HG02973 (cell line): ENCODE measurements at regions not wholly inside any gene's neighbourhood (a gene's known extent, or its start where the extent isn't known, plus 50 kb on each side); places are given as distances from the start of the nearest gene placed in this dataset.
"Not testable (repeated sequence)": the region's sequence is repeated elsewhere in the genome, so short reads cannot be mapped to it uniquely, and the experiment has no call there.

ENCODE experiments used
- ATAC-seq: cut with Tn5 transposase; IDR thresholded peaks from one replicate; pipeline ENCODE4 v1.9.1; 2021; ENCODE audit warnings: moderate library complexity; ENCODE audit not compliant: unreplicated experiment

- no peak for ATAC-seq
These were observed 218.1 kb downstream of the KCTD12 start for GRCh38 chr13:76668141-76668540.

GRCh38 chr13:76667551-76667950, 218.7 kb downstream of the KCTD12 start:
- ATAC-seq = no peak

- ATAC-seq = no peak
These were observed 222.4 kb downstream of the KCTD12 start for GRCh38 chr13:76663592-76664335.

- not testable (repeated sequence) for ATAC-seq
These were observed 227.1 kb downstream of the KCTD12 start for GRCh38 chr13:76659074-76659473.

GRCh38 chr13:76656500-76656899, 229.7 kb downstream of the KCTD12 start:
- ATAC-seq = no peak

GRCh38 chr13:76656056-76656455, 230.1 kb downstream of the KCTD12 start:
- no peak for ATAC-seq

GRCh38 chr13:76654263-76654662, 231.9 kb downstream of the KCTD12 start:
- no peak for ATAC-seq

GRCh38 chr13:76651286-76651685, 234.9 kb downstream of the KCTD12 start:
- ATAC-seq = no peak

- ATAC-seq = no peak
These were observed 238.7 kb downstream of the KCTD12 start for GRCh38 chr13:76647550-76647949.

- no peak for ATAC-seq
These were observed 239.3 kb downstream of the KCTD12 start for GRCh38 chr13:76646946-76647345.

- no peak for ATAC-seq
These were observed 240.6 kb downstream of the KCTD12 start for GRCh38 chr13:76645632-76646031.

GRCh38 chr13:76644906-76645305, 241.3 kb downstream of the KCTD12 start:
- ATAC-seq = no peak

- no peak for ATAC-seq
These were observed 242.6 kb downstream of the KCTD12 start for GRCh38 chr13:76643596-76643995.

GRCh38 chr13:76641056-76641455, 245.1 kb downstream of the KCTD12 start:
- ATAC-seq = no peak

GRCh38 chr13:76638882-76639281, 247.3 kb downstream of the KCTD12 start:
- no peak for ATAC-seq

GRCh38 chr13:76638181-76638580, 248.0 kb downstream of the KCTD12 start:
- no peak for ATAC-seq

- no peak for ATAC-seq
These were observed 248.5 kb downstream of the KCTD12 start for GRCh38 chr13:76637641-76638141.

- ATAC-seq = no peak
These were observed 249.4 kb downstream of the KCTD12 start for GRCh38 chr13:76636829-76637228.

- ATAC-seq = no peak
These were observed 250.7 kb downstream of the KCTD12 start for GRCh38 chr13:76635232-76636230.

GRCh38 chr13:76634431-76635191, 251.6 kb downstream of the KCTD12 start:
- no peak for ATAC-seq
